Pulmonary artery endothelial cell (primary cell): ENCODE measurements at regions not wholly inside any gene's neighbourhood (a gene's known extent, or its start where the extent isn't known, plus 50 kb on each side); places are given as distances from the start of the nearest gene placed in this dataset.

Experiments used
- DNase-seq: peaks from one replicate; pipeline ENCODE4 v3.0.0-alpha.2; 2011; ENCODE audit warnings: low read depth, low spot score

DNA sequence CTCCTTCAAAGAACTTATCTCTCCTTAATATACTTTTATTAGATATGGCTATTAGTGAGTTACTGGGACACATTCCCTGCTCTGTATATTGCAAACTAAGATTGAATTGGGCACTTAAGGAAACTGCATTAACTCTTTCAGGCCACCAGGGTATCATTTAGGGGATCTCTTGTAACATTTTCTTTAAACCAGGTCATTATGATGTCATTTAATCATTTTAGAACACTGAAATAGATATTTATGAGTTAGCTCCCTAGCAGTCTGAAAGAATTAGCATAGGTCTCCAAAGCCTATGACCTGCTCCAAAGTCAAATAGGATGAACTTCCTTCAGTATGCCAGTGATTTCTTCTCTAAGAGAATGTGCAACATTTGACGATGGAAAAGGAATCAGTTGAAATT, 506.9 kb downstream of the FOXG1 start:
- DNase-seq = no peak

DNA sequence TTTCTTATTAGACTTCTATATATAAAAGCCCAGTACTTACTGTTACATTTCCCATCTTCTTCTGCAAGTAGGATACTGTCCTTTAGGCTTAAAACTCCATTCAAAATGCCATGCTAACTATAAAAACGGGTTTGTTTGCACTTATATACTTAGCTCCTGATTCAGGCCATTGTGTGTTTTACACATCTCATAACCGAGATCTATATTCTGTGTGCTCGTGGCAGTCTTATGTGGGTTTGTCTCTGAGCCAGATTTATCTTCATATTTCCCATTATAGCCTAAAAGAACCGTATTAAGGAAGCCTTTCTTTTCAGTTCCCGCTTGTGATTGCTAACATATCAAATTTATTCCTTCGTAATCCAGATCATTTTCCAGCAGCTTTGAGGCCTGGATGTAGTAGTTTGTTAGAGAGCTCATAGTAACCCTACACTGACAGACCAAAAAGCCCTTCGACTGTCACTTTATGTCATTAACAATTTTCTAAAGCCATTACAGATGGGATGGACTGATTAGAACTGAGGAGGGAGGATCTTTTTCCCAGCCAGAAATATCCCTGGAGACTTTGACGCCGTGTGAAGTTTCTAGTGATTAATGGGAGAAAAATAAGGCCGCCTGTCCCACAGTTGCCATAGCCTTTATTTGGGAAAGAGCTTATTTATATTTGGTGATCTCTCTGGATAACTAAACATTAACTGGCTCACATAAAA, 508.5 kb downstream of the FOXG1 start:
- DNase-seq = no peak

DNA sequence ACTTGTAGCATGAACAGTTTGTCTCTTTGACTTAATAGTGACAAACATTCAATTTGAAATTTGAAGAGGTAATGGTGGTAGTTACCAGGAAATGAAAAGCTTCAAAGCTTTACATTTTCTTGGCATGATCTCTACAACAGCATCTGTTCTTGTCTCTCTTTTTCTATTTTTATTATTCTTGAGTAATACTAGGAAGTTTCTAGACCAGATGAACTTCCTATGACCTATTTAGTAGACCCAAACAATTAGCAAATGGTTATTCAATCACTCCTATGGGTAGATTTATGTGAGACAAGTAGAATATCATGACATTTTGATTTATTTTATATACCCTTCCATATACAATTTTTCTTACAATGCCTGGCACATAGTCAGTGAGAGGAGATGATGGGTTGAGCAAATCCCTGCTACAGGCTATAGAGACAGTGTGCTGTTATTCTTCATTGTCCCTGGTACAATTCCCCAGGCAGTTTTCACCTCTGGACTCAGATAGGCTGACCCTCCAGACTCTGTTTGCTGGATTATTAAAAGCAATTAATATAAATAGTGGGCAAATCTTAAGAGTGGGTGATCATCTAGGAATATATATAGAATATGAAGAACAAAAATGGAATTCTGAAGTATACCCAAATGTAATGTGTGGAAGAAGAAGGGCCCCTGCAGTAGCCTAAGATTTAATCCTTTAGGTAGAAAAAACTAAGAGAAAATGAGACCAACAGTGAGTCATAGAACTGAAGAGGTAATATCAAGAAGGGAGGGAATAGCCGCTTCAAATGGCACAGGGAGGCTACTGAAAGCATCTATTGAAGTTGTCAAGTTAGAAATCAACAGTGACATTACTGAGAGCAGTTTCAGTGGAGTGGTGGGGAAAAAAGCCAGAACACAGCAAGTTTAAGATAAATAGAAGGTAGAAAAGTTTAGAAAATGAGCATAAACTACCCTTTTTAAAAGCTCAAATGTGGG, 512.0 kb downstream of the FOXG1 start:
- DNase-seq = no peak

DNA sequence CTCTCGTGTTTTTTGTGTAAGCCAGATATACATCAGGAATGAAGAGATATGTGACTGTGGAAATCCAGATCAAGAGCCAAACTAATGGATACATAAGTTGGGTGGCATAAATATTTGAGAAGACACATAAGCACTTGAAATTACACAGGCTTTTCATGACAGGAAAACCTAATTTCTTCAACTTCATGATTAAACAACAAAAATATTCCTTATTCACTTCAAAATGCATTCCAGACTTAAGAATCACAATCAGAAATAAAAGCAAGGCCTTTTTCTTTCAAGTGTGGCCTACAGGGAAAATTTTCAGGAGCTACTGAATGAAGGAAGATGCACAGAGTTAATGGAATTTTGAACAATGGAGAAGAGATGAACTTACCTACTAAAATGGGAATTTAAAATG, 515.6 kb downstream of the FOXG1 start:
- no peak for DNase-seq

DNA sequence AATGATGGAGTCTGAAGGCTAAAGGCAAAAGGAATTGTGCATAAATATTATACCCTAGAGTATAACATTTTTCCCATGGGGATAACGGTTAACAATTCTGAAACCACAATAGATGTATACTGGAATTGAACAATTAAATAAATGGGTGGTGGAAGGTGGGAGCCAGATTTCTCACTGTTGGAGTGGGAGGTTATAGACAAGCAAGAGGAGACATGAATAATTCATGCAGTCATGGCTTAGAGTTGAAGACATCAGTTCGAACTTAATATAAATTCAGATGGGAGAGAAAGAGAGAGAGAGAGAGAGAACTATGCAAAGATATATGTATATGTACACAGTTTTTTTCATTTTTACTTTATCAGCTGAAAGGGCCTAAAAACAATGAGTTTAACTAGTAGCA, 523.9 kb downstream of the FOXG1 start:
- DNase-seq = no peak

DNA sequence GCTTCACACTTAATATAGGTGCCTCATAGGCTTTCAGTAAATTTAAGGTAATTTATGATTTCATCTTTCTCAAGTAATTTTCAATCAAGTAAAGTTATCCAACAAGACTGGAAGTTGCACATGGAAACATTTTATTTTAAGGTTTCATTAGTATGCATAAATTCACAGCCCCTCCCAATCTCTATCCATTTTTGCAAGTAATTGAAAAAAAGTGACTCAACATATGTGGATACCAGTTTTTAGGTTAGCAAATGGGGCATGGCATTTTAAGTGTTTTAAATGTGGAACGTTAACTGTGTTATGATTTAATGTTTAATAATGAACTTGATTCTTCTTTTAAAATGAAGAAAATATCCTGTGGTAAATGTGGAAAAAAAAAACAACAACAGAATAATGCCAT, 532.8 kb downstream of the FOXG1 start:
- no peak for DNase-seq

DNA sequence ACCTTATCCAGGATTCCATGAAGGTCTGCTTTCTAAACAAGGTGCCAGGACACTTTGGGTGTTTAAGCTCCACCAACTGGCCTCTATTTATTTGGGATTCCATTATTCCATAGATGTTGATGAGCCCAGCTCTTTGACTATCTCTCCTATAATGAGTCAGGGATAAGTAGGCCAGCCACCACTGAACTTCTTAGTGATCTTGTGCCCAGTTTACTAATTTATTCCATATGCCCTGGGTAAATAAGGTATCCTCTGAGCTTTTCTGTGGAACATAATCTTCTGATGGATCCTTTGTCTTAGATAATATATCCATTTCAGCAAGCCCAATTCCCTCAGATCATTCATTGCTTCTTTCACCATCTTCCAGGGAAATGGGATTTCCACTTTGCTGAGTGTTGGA, 535.0 kb downstream of the FOXG1 start:
- DNase-seq = no peak

DNA sequence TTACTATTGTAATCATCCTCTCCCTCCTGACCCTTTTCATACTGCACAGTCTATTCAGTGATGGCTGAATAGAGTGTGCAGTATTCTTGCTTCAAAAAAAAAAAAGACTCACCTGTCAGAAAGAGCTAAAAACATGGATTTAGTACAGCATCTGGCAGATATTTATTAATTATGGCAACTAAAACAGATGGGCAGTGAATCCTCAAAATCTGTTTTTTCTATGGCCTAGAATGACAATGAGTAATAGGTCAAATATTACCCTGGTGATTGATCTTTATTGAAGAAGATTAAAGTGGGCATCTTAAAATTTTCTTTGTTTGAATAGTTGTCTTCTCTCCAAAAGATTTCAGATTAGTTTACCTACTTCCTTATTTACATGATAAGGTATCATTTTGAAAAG, 543.6 kb downstream of the FOXG1 start:
- DNase-seq = no peak

DNA sequence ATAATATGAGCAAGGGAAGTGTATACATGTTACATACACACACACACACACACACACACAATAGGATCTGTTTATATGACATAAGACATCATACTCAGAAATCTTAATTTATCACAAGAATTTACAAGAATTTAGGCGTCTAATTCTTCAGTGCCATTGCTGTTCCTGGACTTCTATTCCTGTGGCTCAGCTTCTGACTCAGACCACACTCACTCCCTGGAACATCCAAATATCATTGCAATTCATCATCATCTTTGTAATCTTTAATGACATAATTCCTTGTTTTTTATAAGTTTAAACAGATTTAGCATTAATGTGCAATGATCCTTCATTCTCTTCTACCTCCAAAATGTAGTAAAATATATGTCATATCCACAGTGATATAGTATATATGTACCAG, 544.2 kb downstream of the FOXG1 start:
- DNase-seq = no peak

DNA sequence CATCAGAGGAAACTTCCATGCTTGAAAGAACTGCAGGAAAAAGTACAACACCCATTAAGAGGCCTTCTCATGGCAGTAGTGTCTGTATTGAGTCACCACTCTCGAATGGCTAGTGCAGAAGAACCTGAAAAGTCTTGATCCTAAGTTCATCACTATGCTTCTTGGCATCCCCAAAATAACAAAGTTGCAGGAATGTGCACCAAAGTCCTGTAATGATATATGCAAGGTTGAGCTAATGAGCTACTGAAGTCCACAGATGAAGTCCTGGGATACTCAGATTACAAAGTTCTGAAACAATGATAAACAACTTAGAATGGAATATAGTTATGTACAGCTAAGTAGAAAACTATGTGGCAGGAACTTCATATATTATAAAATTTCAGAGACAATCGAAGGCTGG, 545.4 kb downstream of the FOXG1 start:
- DNase-seq = no peak

DNA sequence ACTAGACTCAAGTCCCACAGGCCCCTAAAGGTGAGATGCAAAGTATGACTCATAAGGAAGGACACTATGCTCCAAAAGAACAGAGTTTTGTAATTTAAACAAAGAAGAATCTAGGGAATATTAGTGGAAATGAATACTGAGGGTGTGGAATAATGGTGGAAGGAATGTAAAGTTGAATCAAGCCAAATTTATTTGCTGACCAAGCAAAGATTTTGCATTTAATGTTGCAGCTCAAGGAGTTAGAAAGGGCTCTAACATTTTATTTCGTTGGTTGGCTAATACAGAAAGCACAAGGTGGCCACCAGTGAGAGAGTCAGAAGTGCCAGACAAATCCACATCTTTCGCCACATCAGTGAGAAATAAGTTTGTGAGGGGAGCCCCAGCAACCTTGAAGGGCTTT, 550.3 kb downstream of the FOXG1 start:
- DNase-seq = no peak

DNA sequence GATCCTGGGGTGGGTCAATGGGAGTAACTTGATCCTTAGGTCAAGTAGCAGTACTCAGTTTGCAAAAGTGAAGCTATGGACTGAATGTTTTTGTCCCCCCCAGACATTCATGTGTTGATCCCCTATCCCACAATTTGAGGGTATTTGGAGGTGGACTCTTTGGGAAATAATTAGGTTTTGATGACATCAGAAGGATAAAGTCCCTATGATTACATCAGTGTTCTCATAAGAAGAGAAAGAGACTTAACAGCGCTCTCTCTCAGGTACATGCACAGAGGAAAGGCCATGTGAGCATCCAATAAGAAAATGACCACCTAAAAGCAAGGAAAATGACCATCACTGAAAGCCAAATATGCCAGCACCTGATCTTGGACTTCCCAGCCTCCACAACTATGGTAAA, 550.8 kb downstream of the FOXG1 start:
- DNase-seq = no peak

DNA sequence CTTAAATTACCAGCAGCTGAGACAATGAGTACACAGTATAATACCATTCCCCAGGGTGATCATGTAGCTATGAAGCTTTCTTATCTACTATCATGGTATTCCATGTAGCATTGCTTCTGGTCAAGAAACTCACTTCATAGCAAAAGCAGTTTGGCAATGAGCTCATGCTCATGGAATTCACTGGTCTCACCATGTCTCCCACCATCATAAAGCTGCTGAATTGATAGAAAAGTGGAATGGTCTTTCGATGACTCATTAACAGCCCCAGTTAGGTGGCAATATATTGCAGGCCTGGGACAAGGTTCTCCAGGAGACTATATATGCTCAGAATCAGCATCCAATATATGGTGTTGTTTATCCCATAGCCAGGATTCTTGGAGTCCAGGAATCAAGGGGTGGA, 553.7 kb downstream of the FOXG1 start:
- DNase-seq = no peak

DNA sequence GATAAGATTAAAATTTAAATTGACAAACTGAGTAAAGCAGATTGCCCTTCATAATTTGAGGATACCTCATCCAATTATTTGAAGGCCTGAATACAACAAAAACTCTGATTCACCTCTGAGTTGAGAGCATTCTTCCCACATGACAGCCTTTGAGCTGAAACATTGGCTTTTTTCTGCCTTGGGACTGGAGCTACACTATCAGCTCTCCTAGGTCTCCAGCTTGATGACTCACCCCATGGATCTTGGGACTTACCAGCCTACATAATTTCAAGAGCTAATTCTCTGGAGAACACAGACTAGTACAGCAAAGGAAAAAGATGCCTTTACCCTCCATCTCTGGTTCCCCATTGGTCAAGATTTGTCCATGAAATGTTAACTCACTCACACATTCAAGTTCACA, 555.1 kb downstream of the FOXG1 start:
- no peak for DNase-seq

DNA sequence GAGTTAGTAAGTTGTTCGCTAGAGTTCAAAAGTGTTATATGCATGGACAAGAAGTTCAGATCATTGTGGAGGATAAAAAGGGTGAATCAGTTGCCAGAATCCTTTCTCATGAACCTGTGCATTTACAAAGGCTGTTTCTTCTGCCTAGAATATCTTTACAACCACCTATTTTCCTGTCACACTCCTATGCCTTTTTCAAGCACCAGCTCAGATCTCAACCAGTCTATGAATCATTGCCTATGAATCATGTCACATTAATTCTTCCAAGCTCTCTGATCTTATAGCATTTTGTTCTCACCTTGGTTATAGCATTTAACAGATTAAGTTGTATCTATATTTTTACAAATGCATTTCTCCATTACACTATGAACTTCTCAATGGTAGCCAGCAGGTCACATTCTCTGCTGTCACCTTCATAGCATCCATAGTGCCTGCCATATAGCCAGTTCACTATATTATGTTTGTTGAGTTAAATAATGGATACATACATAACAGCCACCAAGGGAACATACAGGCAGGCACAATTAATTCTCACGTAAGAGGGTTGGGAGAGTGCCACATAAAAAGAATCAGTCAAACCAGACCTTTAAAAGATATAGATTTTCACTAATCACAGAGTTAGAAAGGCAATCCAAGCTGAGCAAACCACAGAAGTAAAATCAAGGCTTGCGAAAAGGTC, 573.0 kb downstream of the FOXG1 start:
- no peak for DNase-seq

DNA sequence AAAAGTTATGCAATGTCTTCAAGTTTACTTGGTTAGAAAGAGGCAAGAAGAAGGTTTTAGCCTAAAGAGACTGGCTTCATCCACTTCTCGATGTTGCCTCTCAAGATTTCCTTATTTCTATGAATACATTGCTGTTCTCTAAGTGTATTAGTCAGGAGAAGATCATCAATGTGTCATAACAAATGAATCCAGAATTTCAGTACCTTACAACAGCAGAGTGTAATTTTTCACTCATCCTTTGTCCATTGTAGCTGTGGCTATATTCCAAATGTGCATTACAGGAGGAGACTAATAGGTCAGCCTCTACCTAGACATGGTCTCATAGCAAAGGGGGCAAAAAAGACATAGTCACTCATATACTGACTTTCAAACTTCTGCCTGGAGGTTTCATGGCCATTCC, 579.1 kb downstream of the PRKD1 start:
- no peak for DNase-seq

DNA sequence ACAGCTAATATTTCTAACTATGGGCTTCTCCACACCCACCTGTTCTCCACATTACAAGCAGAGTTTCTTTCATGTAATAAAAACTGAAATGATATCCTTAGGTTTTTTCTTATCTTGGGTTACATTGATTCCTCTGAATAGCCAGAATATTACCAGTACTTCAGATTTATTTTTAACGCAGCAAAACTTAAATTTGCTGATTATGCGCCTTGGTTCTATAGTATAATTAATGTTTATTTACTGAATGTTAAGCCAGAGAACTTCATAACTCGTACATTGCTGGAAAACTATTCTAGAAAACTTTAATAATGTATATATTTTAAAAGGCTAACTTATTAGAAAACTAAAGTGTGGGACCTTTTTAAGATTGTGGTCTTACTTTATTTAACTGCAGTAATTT, 577.2 kb downstream of the PRKD1 start:
- DNase-seq = no peak

DNA sequence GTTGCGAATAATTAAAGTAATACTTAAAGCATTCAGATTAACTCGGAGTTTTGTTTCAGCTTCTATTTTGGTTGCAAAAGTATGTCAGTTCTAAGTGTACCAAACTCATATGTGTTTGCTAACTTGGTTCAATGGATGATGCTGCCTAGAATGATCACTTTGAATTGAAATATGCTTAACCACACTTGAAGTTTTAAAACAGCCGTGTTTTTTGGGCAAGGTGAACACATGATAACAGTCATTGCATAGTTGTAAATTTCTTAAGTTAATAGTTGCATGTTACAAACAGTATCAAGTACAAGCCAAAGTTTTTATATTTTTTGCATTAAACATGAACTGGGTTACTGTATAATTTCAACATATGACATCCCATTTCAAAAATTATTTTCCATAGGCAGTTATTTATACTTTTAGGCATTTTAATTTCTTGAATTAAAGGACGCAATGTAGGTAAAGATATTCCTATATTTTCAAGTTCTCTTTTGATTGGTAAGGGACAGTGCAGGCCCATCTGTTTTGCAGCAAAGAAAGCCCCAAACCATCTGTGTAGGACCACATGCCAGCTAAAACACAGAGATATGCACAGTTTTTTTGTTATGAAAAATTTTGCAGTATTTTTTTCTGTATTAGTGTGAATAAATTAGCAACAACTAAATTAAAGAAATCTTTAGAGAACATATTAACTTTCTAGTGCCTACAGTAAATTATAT, 575.5 kb downstream of the PRKD1 start:
- DNase-seq = no peak

DNA sequence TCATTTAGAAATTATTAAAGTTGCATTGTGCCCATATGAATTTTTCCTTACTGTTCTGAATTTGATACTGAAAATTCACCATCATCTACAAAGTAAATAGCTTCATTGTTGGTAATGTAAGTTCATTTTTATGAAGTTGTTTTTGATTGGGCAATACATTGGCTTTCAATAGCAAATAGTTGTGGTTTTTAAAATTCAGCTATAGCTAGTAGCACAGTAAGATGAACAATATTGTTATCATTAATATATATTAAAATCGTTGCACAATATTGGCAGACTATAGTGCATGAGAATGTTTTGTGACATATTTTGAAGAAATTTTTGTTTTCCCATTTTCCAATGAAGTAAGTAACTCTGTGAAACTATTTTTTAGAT, 575.0 kb downstream of the PRKD1 start:
- no peak for DNase-seq

DNA sequence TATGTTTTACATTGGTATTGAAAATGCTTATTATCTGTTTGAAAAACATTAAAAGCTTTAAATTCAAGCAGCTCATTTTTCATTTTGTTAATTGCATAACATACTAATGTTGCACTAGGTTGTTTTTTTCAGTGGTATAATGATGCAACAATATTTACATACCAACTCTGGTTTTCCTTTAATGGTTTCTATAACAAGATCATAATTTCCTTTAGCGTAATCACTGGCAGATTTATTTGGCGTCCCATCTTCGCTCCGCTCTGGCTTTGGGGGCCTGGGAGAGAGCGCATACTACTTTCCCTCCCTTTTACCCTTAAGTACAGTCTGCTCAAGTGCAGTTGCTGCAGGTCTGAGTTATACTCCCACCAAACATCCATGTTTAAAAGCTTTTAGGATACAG, 574.1 kb downstream of the PRKD1 start:
- no peak for DNase-seq

DNA sequence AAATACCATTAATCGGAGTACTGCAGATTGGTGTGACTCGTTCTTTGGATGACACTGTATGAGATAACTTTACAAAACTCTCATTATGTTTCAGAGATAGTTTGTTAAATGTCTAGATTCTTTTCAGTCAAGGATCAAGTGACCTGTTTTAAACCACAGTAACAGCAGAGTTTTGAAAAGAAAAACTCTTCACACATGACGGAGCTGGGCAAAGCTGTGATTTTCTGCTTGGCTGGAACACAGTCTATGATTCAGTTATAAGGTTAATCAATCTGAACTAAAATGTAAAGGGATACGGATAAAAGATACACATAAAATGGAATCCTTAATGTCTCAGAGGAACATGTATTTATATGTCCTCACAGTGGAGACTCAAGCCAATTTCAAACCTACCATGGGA, 573.2 kb downstream of the PRKD1 start:
- no peak for DNase-seq

DNA sequence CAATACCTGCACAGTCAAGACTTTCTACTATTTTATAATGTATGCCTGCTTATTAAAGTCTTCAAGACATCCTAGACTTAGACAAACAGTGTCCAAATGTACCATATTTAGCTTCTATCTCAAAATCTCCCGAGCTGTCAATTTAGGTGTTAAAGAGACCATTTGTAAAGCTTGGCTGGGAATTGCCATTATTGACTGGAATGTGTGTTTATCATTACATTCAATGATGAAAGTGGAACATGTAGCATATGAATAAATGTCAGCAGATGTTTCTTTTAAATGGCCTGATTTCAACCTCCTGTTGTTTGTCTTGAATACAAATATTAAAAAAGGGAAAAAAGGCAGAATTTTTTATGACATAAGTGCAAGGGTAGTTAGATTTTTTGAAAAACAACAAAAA, 572.3 kb downstream of the PRKD1 start:
- DNase-seq = no peak
